CD4-positive, CD25-positive, alpha-beta regulatory T cell (primary cell): ENCODE measurements at regions not wholly inside any gene's neighbourhood (a gene's known extent, or its start where the extent isn't known, plus 50 kb on each side); places are given as distances from the start of the nearest gene placed in this dataset.
"Not testable (repeated sequence)": the region's sequence is repeated elsewhere in the genome, so short reads cannot be mapped to it uniquely, and the experiment has no call there.

Experiments
- ATAC-seq, 2 donors: fragments of 150-1000 bp; cut with Tn5 transposase; one replicate each; pipeline ENCODE4 v1.10.0; 2021; ENCODE audit warnings: low read depth in 2 of 2, moderate number of reproducible peaks in 2 of 2, moderate library complexity in 1 of 2
- DNase-seq, 3 donors: peaks; one replicate each; pipeline versions ENCODE4 v3.0.0 to v3.0.0-alpha.2; 2012 to 2022; ENCODE audit warnings: mixed read lengths in 1 of 3
- H3K27ac ChIP-seq: one replicate; pipeline ENCODE4 v1.7.0; 2013; ENCODE audit warnings: mild to moderate bottlenecking, low read length; ENCODE audit not compliant: insufficient read depth, poor library complexity, severe bottlenecking
- H3K27me3 ChIP-seq: one replicate; pipeline ENCODE4 v1.7.0; 2013; ENCODE audit warnings: low read length; ENCODE audit not compliant: control insufficient read depth, insufficient read depth
- H3K36me3 ChIP-seq: one replicate; pipeline ENCODE4 v1.7.0; 2013; ENCODE audit warnings: mild to moderate bottlenecking, low read length, moderate library complexity; ENCODE audit not compliant: control insufficient read depth, insufficient read depth
- H3K4me1 ChIP-seq: 2 replicates; pipeline ENCODE4 v1.7.0; 2013; ENCODE audit warnings: mild to moderate bottlenecking, low read length; ENCODE audit not compliant: insufficient read depth, control insufficient read depth, poor library complexity, severe bottlenecking
- H3K4me3 ChIP-seq: one replicate; pipeline ENCODE4 v1.7.0; 2013; ENCODE audit warnings: low read depth, mild to moderate bottlenecking, low read length, moderate library complexity
- H3K9me3 ChIP-seq, 2 experiments: 1 replicate in 1 of 2; 2 replicates in 1 of 2; pipeline ENCODE4 v1.7.0; 2013; ENCODE audit warnings: low read length in 2 of 2, mild to moderate bottlenecking in 1 of 2, moderate library complexity in 1 of 2; ENCODE audit not compliant: control insufficient read depth in 2 of 2
- H3K27ac Mint-ChIP-seq, 3 donors: one replicate each; pipeline ENCODE4 v1.8.0; 2020 to 2022; ENCODE audit warnings: mild to moderate bottlenecking in 3 of 3, mixed read lengths in 3 of 3, moderate library complexity in 2 of 3
- H3K27me3 Mint-ChIP-seq: one replicate; pipeline ENCODE4 v1.8.0; 2022; ENCODE audit warnings: mild to moderate bottlenecking, mixed read lengths
- H3K36me3 Mint-ChIP-seq: one replicate; pipeline ENCODE4 v1.8.0; 2020; ENCODE audit warnings: mixed read lengths
- H3K4me1 Mint-ChIP-seq, 4 donors: one replicate each; pipeline ENCODE4 v1.8.0; 2020 to 2022; ENCODE audit warnings: mixed read lengths in 4 of 4, mild to moderate bottlenecking in 1 of 4
- H3K4me3 Mint-ChIP-seq, 4 donors: one replicate each; pipeline ENCODE4 v1.8.0; 2020 to 2022; ENCODE audit warnings: mild to moderate bottlenecking in 4 of 4, mixed read lengths in 4 of 4, moderate library complexity in 3 of 4
- H3K9me3 Mint-ChIP-seq, 7 donors: one replicate each; pipeline ENCODE4 v1.8.0; 2020 to 2022; ENCODE audit warnings: mixed read lengths in 7 of 7, mild to moderate bottlenecking in 3 of 7, moderate library complexity in 2 of 7

DNA sequence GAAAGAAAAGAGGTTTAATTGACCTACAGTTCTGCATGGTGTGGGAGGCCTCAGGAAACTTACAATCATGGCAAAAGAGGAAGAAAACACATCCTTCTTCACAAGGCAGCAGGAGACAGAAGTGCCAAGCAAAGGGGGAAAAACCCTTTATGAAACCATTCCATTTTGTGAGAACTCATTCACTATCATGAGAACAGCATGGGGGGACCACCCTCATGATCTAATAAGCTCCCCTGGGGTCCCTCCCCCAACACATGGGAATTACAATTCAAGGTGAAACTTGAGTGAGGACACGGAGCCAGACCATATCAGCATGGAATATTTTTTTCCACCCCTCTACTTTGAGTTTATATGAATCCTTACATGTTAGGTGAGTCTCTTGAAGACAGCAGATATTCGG is 173.7 kb downstream of the PHF2 start:
- H3K4me1 ChIP-seq: no peaks in the 10 kb centered on the region
- H3K4me3 Mint-ChIP-seq: no peak overlapping the region
- no peaks in the 10 kb centered on the region for H3K27me3 ChIP-seq
- H3K4me1 Mint-ChIP-seq: no peaks in the 10 kb centered on the region
- peaks cover 8% of the 10 kb centered on the region for H3K36me3 Mint-ChIP-seq
- peaks cover 14% of the 10 kb centered on the region for H3K27me3 Mint-ChIP-seq
- peaks cover 2 to 74% (median 27%) of the 10 kb centered on the region in 7 donors for H3K9me3 Mint-ChIP-seq
- ATAC-seq: no peak
- no peak overlapping the region for H3K4me3 ChIP-seq
- no peak overlapping the region for H3K27ac ChIP-seq
- no peak overlapping the region for H3K27ac Mint-ChIP-seq
- H3K9me3 ChIP-seq: peaks cover 30 to 40% of the 10 kb centered on the region in 2 experiments
- H3K36me3 ChIP-seq: no peaks in the 10 kb centered on the region
- no peak for DNase-seq

DNA sequence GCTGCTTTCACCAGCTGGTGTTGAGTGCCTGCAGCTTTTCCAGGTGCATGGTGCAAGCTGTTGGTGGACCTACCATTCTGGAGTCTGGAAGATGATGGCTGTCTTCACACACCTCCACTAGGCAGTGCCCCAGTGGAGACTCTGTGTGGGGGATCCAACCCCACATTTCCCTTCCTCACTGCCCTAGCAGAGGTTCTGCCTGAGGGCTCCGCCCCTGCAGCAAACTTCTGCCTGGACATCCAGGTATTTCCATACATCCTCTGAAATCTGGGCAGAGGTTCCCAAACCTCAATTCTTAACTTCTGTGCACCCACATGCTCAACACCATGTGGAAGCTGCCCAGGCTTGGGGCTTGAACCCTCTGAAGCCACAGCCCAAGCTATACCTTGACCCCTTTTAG is 172.4 kb downstream of the PHF2 start:
- H3K36me3 Mint-ChIP-seq, H3K4me3 Mint-ChIP-seq, H3K4me1 Mint-ChIP-seq, DNase-seq, H3K27ac ChIP-seq, H3K36me3 ChIP-seq, H3K4me1 ChIP-seq, H3K4me3 ChIP-seq, ATAC-seq, H3K27me3 ChIP-seq, H3K27ac Mint-ChIP-seq: not testable (repeated sequence)
- H3K9me3 ChIP-seq: peaks cover 30 to 40% of the 10 kb centered on the region in 2 experiments
- Mint-ChIP-seq H3K9me3 (peaks cover 5 to 70% (median 25%) of the 10 kb centered on the region in 7 donors), H3K27me3 (peaks cover 10% of the 10 kb centered on the region)

DNA sequence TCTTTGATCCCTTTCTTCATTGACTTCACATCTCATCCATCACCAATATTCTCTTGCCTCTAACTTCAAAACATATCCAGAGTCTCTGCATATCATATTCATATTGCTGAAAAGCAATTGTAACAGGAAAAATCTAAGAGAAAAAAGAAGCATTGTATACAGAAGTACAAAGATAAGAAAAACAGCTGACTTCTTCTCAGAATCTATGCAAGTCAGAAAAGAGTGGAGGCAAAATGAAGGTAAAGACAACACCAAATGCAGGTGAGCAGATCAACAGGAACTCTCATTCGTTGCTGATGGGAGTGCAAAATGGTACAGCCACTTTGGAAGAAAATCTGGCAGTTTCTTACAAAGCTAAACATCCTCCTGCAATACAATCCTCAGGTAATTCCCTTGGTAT is 155.6 kb downstream of the PHF2 start:
- no peak for ATAC-seq
- Mint-ChIP-seq H3K4me1 (no peaks in the 10 kb centered on the region), H3K9me3 (peaks cover 2 to 41% (median 9%) of the 10 kb centered on the region in 7 donors), H3K4me3 (no peak overlapping the region), H3K27ac (no peak overlapping the region), H3K36me3 (no peaks in the 10 kb centered on the region), H3K27me3 (peaks cover 19% of the 10 kb centered on the region)
- Histone ChIP-seq H3K27me3 (peaks cover 4% of the 10 kb centered on the region), H3K27ac (no peak overlapping the region), H3K36me3 (no peaks in the 10 kb centered on the region), H3K4me1 (no peaks in the 10 kb centered on the region), H3K4me3 (no peak overlapping the region), H3K9me3 (peaks cover 14 to 23% of the 10 kb centered on the region in 2 experiments)
- DNase-seq: no peak

DNA sequence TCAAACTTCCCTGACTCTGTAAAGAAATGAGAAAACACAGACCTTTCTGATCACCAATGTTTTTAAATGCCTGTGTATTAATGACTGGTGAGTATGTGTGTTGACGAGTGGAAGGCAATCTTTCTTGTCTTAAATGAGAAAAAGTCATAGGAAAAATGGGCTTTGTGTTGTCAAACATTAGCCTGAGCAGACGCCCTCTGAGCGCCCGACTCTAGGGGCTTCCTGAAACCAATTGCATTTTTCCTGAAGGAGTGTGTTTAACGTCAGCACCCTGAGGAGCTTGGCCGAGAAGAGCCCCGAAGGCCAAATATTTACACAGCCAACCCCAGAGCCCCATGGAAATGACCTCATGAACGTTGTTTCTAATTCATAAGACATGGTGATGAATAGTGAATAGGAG is 154.3 kb downstream of the PHF2 start:
- H3K27me3 ChIP-seq: peaks cover 4% of the 10 kb centered on the region
- H3K4me3 ChIP-seq: no peak overlapping the region
- no peak overlapping the region for H3K27ac ChIP-seq
- ATAC-seq (no peak), DNase-seq (no peak)
- H3K27ac Mint-ChIP-seq: no peak overlapping the region
- H3K27me3 Mint-ChIP-seq: peaks cover 21% of the 10 kb centered on the region
- H3K9me3 ChIP-seq: peaks cover 14 to 23% of the 10 kb centered on the region in 2 experiments
- peaks cover 2 to 41% (median 9%) of the 10 kb centered on the region in 7 donors for H3K9me3 Mint-ChIP-seq
- no peaks in the 10 kb centered on the region for H3K36me3 ChIP-seq
- no peaks in the 10 kb centered on the region for H3K36me3 Mint-ChIP-seq
- no peak overlapping the region for H3K4me3 Mint-ChIP-seq
- no peaks in the 10 kb centered on the region for H3K4me1 Mint-ChIP-seq
- H3K4me1 ChIP-seq: no peaks in the 10 kb centered on the region

DNA sequence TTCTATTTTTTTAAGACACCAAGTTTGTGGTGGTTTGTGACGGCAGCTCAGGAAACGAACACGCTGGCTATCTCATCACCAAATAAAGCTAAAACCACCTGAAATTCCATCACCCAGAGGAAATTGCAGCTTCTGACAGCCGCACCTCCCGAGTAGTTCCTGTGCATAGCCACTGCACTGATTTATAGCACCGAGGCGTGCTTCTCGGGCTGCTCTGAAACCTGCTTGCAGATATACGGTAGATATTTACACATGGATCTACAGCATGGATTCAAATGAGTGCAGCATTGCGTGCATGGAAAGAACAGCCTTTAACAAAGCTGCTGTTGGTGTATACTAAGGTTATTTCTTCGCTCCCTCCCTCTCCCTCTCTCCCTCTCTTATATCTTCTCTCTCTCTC is 153.8 kb downstream of the PHF2 start:
- Histone ChIP-seq H3K9me3 (peaks cover 14 to 23% of the 10 kb centered on the region in 2 experiments), H3K4me1 (no peaks in the 10 kb centered on the region), H3K27ac (no peak overlapping the region), H3K36me3 (no peaks in the 10 kb centered on the region), H3K27me3 (peaks cover 4% of the 10 kb centered on the region), H3K4me3 (no peak overlapping the region)
- peaks cover 23% of the 10 kb centered on the region for H3K27me3 Mint-ChIP-seq
- DNase-seq (no peak), ATAC-seq (no peak)
- H3K9me3 Mint-ChIP-seq: peaks cover 2 to 39% (median 9%) of the 10 kb centered on the region in 7 donors
- no peak overlapping the region for H3K4me3 Mint-ChIP-seq
- no peaks in the 10 kb centered on the region for H3K4me1 Mint-ChIP-seq
- H3K36me3 Mint-ChIP-seq: no peaks in the 10 kb centered on the region
- H3K27ac Mint-ChIP-seq: no peak overlapping the region
